Right cardiac atrium (tissue), 5 donors: ENCODE measurements at regions not wholly inside any gene's neighbourhood (a gene's known extent, or its start where the extent isn't known, plus 50 kb on each side); places are given as distances from the start of the nearest gene placed in this dataset.

ENCODE experiments used
- ATAC-seq, 2 donors: fragments of 200-7000 bp; cut with Tn5 transposase; one replicate each; pipeline versions ENCODE4 v1.8.0 to v1.9.1; 2020; ENCODE audit warnings: moderate library complexity in 2 of 2, mild to moderate bottlenecking in 1 of 2
- DNase-seq, 3 donors: peaks; one replicate each; pipeline ENCODE4 v3.0.0-alpha.2; 2020
- H3K27ac ChIP-seq: one replicate; pipeline ENCODE4 v1.5.1; 2013; ENCODE audit warnings: mild to moderate bottlenecking, low read length, control low read depth, moderate library complexity
- H3K27me3 ChIP-seq: one replicate; pipeline ENCODE4 v1.6.1; 2013; ENCODE audit not compliant: control insufficient read depth, insufficient read depth
- H3K4me1 ChIP-seq: one replicate; pipeline ENCODE4 v1.6.1; 2013; ENCODE audit warnings: low read length; ENCODE audit not compliant: control insufficient read depth, insufficient read depth
- H3K4me3 ChIP-seq: one replicate; pipeline ENCODE4 v1.5.1; 2013; ENCODE audit warnings: low read length, control low read depth
- H3K9me3 ChIP-seq: one replicate; pipeline ENCODE4 v1.6.1; 2013; ENCODE audit warnings: low read length; ENCODE audit not compliant: control insufficient read depth
- whole genome bisulfite sequencing: extraction: QIAGEN DNeasy Blood & Tissue Kit; methylation state at CpG from one replicate; pipeline ENCODE4 v1.1.7; 2013; 5-methylcytosine and 5-hydroxymethylcytosine counted together
- intact Hi-C, 4 donors: fragments of 100-400 bp; cut with DNase I; formaldehyde crosslinking; loops; one replicate each; pipeline versions ENCODE4 v1.11.0 to v1.14.0; 2022 to 2023
- donor health status: healthy with polysubstance abuse.
- donor health status: DM: no; HTN: yes; CAD: no.
- donor health status: DM: no; HTN: no; CAD: no.
- donor health status: DM: no; HTN: yes; CAD: no; lungs with severe emphysema.
- donor health status: DM: yes; HTN: yes; CAD: no.

GRCh38 chr22:49017482-49018329 is 810.0 kb downstream of the BRD1 start:
- Histone ChIP-seq H3K27me3 (no peaks in the 10 kb centered on the region), H3K4me3 (no peak overlapping the region), H3K9me3 (no peaks in the 10 kb centered on the region), H3K4me1 (no peaks in the 10 kb centered on the region), H3K27ac (no peak overlapping the region)
- DNase-seq = peak; percentile 44 to 65 (median 45)
- 76% methylated on average over 21 of the region's 21 CpGs for WGBS
- ATAC-seq = peak in 1 of 2 donors; percentile 75
- intact Hi-C loops = no loop called here

- intact Hi-C loops = no loop called here
- no peaks in the 10 kb centered on the region for H3K27me3 ChIP-seq
- H3K27ac ChIP-seq = no peak overlapping the region
- peak in 1 of 2 donors; percentile 2 for ATAC-seq
- 76% methylated on average over 16 of the region's 16 CpGs for WGBS
- no peak for DNase-seq
- H3K4me3 ChIP-seq = no peak overlapping the region
- no peaks in the 10 kb centered on the region for H3K9me3 ChIP-seq
- no peaks in the 10 kb centered on the region for H3K4me1 ChIP-seq
Measured at GRCh38 chr22:49016909-49017481, 810.7 kb downstream of the BRD1 start.

- H3K27me3 ChIP-seq = no peaks in the 10 kb centered on the region
- H3K4me3 ChIP-seq = no peak overlapping the region
- intact Hi-C loops = no loop called here
- peak in 1 of 2 donors; percentile 72 for ATAC-seq
- H3K9me3 ChIP-seq = no peaks in the 10 kb centered on the region
- DNase-seq = peak; percentile 60 to 73 (median 65)
- H3K27ac ChIP-seq = no peak overlapping the region
- no peaks in the 10 kb centered on the region for H3K4me1 ChIP-seq
- 63% methylated on average over 26 of the region's 26 CpGs for WGBS
Measured at GRCh38 chr22:49015993-49016908, 811.4 kb downstream of the BRD1 start.

- DNase-seq = peak in 2 of 3 donors; percentile 22 to 30
- Histone ChIP-seq H3K4me1 (no peaks in the 10 kb centered on the region), H3K27me3 (no peaks in the 10 kb centered on the region), H3K4me3 (no peak overlapping the region), H3K9me3 (no peaks in the 10 kb centered on the region), H3K27ac (no peak overlapping the region)
- intact Hi-C loops = no loop called here
- ATAC-seq = no peak
- WGBS = 89% methylated on average over 13 of the region's 13 CpGs
Measured at GRCh38 chr22:49015459-49015858, 812.2 kb downstream of the BRD1 start.

GRCh38 chr22:49014227-49015201 is 813.2 kb downstream of the BRD1 start:
- intact Hi-C loops = no loop called here
- H3K27me3 ChIP-seq = no peaks in the 10 kb centered on the region
- DNase-seq (peak; percentile 40 to 66 (median 56)), ATAC-seq (peak; percentile 53 to 62)
- no peak overlapping the region for H3K4me3 ChIP-seq
- no peaks in the 10 kb centered on the region for H3K4me1 ChIP-seq
- no peaks in the 10 kb centered on the region for H3K9me3 ChIP-seq
- no peak overlapping the region for H3K27ac ChIP-seq
- WGBS = 67% methylated on average over 24 of the region's 24 CpGs

- WGBS = 90% methylated on average over 12 of the region's 12 CpGs
- Histone ChIP-seq H3K27ac (no peak overlapping the region), H3K27me3 (no peaks in the 10 kb centered on the region), H3K4me1 (no peaks in the 10 kb centered on the region), H3K9me3 (no peaks in the 10 kb centered on the region), H3K4me3 (no peak overlapping the region)
- ATAC-seq (no peak), DNase-seq (peak in 1 of 3 donors; percentile 23)
- intact Hi-C loops = no loop called here
Measured at GRCh38 chr22:49013707-49014106, 814.0 kb downstream of the BRD1 start.

GRCh38 chr22:49012712-49013395 is 814.8 kb downstream of the BRD1 start:
- H3K4me3 ChIP-seq = no peak overlapping the region
- WGBS = 59% methylated on average over 12 of the region's 12 CpGs
- no peaks in the 10 kb centered on the region for H3K27me3 ChIP-seq
- ATAC-seq = no peak
- H3K4me1 ChIP-seq = no peaks in the 10 kb centered on the region
- intact Hi-C loops = no loop called here
- H3K27ac ChIP-seq = no peak overlapping the region
- H3K9me3 ChIP-seq = no peaks in the 10 kb centered on the region
- DNase-seq = no peak

GRCh38 chr22:49011769-49012648 is 815.7 kb downstream of the BRD1 start:
- Histone ChIP-seq H3K27ac (no peak overlapping the region), H3K4me1 (no peaks in the 10 kb centered on the region), H3K27me3 (no peaks in the 10 kb centered on the region), H3K9me3 (no peaks in the 10 kb centered on the region), H3K4me3 (no peak overlapping the region)
- 66% methylated on average over 16 of the region's 16 CpGs for WGBS
- intact Hi-C loops = no loop called here
- ATAC-seq (no peak), DNase-seq (peak in 1 of 3 donors; percentile 20)

- no peak overlapping the region for H3K4me3 ChIP-seq
- DNase-seq (peak in 1 of 3 donors; percentile 34), ATAC-seq (no peak)
- WGBS = 80% methylated on average over 11 of the region's 11 CpGs
- H3K27ac ChIP-seq = no peak overlapping the region
- no peaks in the 10 kb centered on the region for H3K4me1 ChIP-seq
- no peaks in the 10 kb centered on the region for H3K9me3 ChIP-seq
- intact Hi-C loops = no loop called here
- no peaks in the 10 kb centered on the region for H3K27me3 ChIP-seq
Measured at GRCh38 chr22:49011379-49011768, 816.3 kb downstream of the BRD1 start.
